Endothelial cell of umbilical vein (primary cell): ENCODE measurements at regions not wholly inside any gene's neighbourhood (a gene's known extent, or its start where the extent isn't known, plus 50 kb on each side); places are given as distances from the start of the nearest gene placed in this dataset.

Source experiments
- BruUV-seq: library from RNA; stranded (reverse); fragments of 400-500 nt; replicated peaks from 2 replicates; lab custom pipeline; 2021; lab: Mats Ljungman, UMichigan
- CTCF ChIA-PET: fragments of 300-600, 350-600 bp; sonication (Branson Sonifier 250); formaldehyde crosslinking; loops from one replicate; lab custom pipeline; 2021; ENCODE audit warnings: antibody characterized with exemption, inconsistent platforms; lab: Charles Lee
- POLR2A ChIA-PET: fragments of 300-600, 350-600 bp; sonication (Branson Sonifier 250); formaldehyde crosslinking; loops from one replicate; lab custom pipeline; 2021; ENCODE audit warnings: antibody characterized with exemption, inconsistent platforms; lab: Charles Lee
- DNase-seq: peaks from one replicate; pipeline ENCODE4 v3.0.0-alpha.2; 2011; ENCODE audit warnings: low read depth, low spot score
- FAIRE-seq: peaks from 2 replicates; lab custom pipeline; 2011; peaks lifted over from hg19 to GRCh38; lab: Jason Lieb, UNC
- H2AFZ ChIP-seq: 2 replicates; pipeline ENCODE4 v1.6.0; 2012; ENCODE audit warnings: low read depth, low read length, control low read depth, inconsistent platforms
- H3K27ac ChIP-seq: 2 replicates; pipeline ENCODE4 v1.5.1; 2011; ENCODE audit warnings: low read depth, mild to moderate bottlenecking, control low read depth, low read length, moderate library complexity; ENCODE audit not compliant: insufficient read depth
- H3K27me3 ChIP-seq, 2 experiments: 2 replicates each; pipeline versions ENCODE4 v1.6.0 to v1.6.1; 2011; ENCODE audit warnings: low read length in 2 of 2, mixed read lengths in 1 of 2; ENCODE audit not compliant: control insufficient read depth in 2 of 2, insufficient read depth in 2 of 2
- H3K36me3 ChIP-seq, 2 experiments: 2 replicates in 1 of 2; 3 replicates in 1 of 2; pipeline ENCODE4 v1.5.1; 2011; ENCODE audit warnings: low read length in 2 of 2, mild to moderate bottlenecking in 1 of 2, moderate library complexity in 1 of 2; ENCODE audit not compliant: control insufficient read depth in 2 of 2, insufficient read depth in 2 of 2; ENCODE audit errors: extremely low read depth in 1 of 2
- H3K4me1 ChIP-seq: 3 replicates; pipeline ENCODE4 v1.5.1; 2011; ENCODE audit warnings: mild to moderate bottlenecking, low read length; ENCODE audit not compliant: control insufficient read depth, insufficient read depth; ENCODE audit errors: extremely low read depth
- H3K4me2 ChIP-seq: 2 replicates; pipeline ENCODE4 v1.6.1; 2011; ENCODE audit warnings: low read length, control low read depth, mixed read lengths; ENCODE audit not compliant: insufficient read depth
- H3K4me3 ChIP-seq, 3 experiments: fragments of 200-600 bp in 1 of 3; sonication (generic), shearing (Covaris generic) in 1 of 3; replicated peaks in 1 of 3; 2 replicates each; pipeline ENCODE4 v1.5.1; 2011 to 2016; ENCODE audit warnings: control low read depth in 3 of 3, low read length in 3 of 3, mild to moderate bottlenecking in 2 of 3, inconsistent platforms in 1 of 3, low read depth in 1 of 3, moderate library complexity in 1 of 3; ENCODE audit not compliant: insufficient read depth in 1 of 3
- H3K79me2 ChIP-seq: 2 replicates; pipeline ENCODE4 v1.6.0; 2012; ENCODE audit warnings: low read length, inconsistent platforms; ENCODE audit not compliant: control insufficient read depth, insufficient read depth
- H3K9ac ChIP-seq: replicated peaks from 2 replicates; pipeline ENCODE3; 2011; ENCODE audit warnings: low read length, control low read depth; ENCODE audit not compliant: insufficient read depth; ENCODE audit errors: extremely low read depth
- H3K9me1 ChIP-seq: replicated peaks from 3 replicates; pipeline ENCODE4 v1.6.0; 2011; ENCODE audit warnings: mild to moderate bottlenecking, low read length; ENCODE audit not compliant: control insufficient read depth, insufficient read depth; ENCODE audit errors: extremely low read depth
- H3K9me3 ChIP-seq: replicated peaks from 2 replicates; pipeline ENCODE4 v1.5.1; 2012; ENCODE audit warnings: low read length, inconsistent platforms; ENCODE audit not compliant: control insufficient read depth, insufficient read depth
- H4K20me1 ChIP-seq: replicated peaks from 2 replicates; pipeline ENCODE3; 2011; ENCODE audit warnings: mild to moderate bottlenecking, low read length; ENCODE audit not compliant: control insufficient read depth, insufficient read depth; ENCODE audit errors: extremely low read depth
- EZH2 ChIP-seq: IDR thresholded peaks from 2 replicates; pipeline ENCODE4 v1.6.1; 2012; ENCODE audit warnings: borderline replicate concordance, low read depth, mild to moderate bottlenecking, moderate library complexity, low read length, inconsistent platforms; ENCODE audit not compliant: severe bottlenecking
- FOS ChIP-seq: IDR thresholded peaks from 2 replicates; pipeline ENCODE4 v1.6.1; 2011; ENCODE audit warnings: mild to moderate bottlenecking, low read length, moderate library complexity, borderline replicate concordance; ENCODE audit not compliant: insufficient read depth
- GATA2 ChIP-seq: IDR thresholded peaks from 2 replicates; pipeline ENCODE4 v1.7.0; 2011; ENCODE audit warnings: low read depth, mild to moderate bottlenecking, moderate library complexity, mixed read lengths, low read length; ENCODE audit not compliant: insufficient read length, insufficient read depth
- JUN ChIP-seq: IDR thresholded peaks from 2 replicates; pipeline ENCODE4 v1.6.1; 2011; ENCODE audit warnings: borderline replicate concordance, low read depth; ENCODE audit not compliant: insufficient read length, insufficient read depth
- MYC ChIP-seq: IDR thresholded peaks from one replicate; pipeline ENCODE4 v1.6.1; 2011; ENCODE audit warnings: mild to moderate bottlenecking, low read depth, low read length
- POLR2A ChIP-seq: IDR thresholded peaks from 2 replicates; pipeline ENCODE4 v1.6.1; 2012; ENCODE audit warnings: low read depth, mild to moderate bottlenecking, control low read depth, low read length
- POLR2AphosphoS5 ChIP-seq: IDR thresholded peaks from 2 replicates; pipeline ENCODE4 v1.6.1; 2012; ENCODE audit warnings: low read depth, mild to moderate bottlenecking, control low read depth, low read length, moderate library complexity; ENCODE audit not compliant: insufficient read depth
- dilution Hi-C: fragments of 300-500 bp; cut with MboI; formaldehyde crosslinking; loops from one replicate; pipeline ENCODE4 v1.15.0; 2019; ENCODE audit warnings: low sequenced_read_pairs; ENCODE audit not compliant: extremely low pct_ligation_motif_present
- intact Hi-C: fragments of 100-400 bp; cut with micrococcal nuclease; formaldehyde crosslinking; loops from one replicate; pipeline ENCODE4 v1.10.0; 2022
- TF ChIP-seq, protein P1 (sequence below): IDR thresholded peaks from 2 replicates; pipeline ENCODE4 v1.6.1; 2011; ENCODE audit not compliant: insufficient read depth, insufficient read length
- TF ChIP-seq, protein P2 (sequence below), 2 donors: IDR thresholded peaks; 1 replicate in 1 of 2; 2 replicates in 1 of 2; pipeline ENCODE4 v1.5.1; 2011; ENCODE audit warnings: low read length in 2 of 2, mild to moderate bottlenecking in 2 of 2, moderate library complexity in 2 of 2, control low read depth in 1 of 2, inconsistent platforms in 1 of 2, low read depth in 1 of 2; ENCODE audit not compliant: insufficient read depth in 1 of 2; ENCODE audit errors: extremely low read depth in 1 of 2

DNA sequence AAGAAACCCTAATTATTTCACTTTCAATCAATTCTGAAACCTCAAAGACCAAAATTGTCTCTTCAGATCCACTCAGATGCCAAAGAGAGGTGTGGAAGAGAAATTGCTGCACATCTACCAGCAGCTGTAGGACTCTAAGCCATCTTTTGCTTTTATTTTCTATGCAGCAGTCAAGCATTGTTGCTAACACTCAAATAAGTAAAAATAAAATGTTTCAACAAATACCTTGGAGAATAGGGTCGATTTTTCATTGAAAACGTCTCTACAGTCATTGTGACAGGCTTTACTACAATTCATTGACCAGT lies 66.4 kb upstream of the CFAP20DC start:
- CTCF ChIA-PET, result interaction anchor here (1.0 kb wide), 1 partner anchor 11 kb away, joined by 3 read pairs; no protein-coding TSS in a partner anchor
- H3K9ac ChIP-seq, result no peak overlapping the region
- no peaks in the 10 kb centered on the region for H3K9me1 ChIP-seq
- no peak overlapping the region for H3K4me2 ChIP-seq
- no peak overlapping the region for H3K27ac ChIP-seq
- H3K79me2 ChIP-seq, result no peaks in the 10 kb centered on the region
- H3K4me3 ChIP-seq, result no peak overlapping the region
- H3K27me3 ChIP-seq, result no peaks in the 10 kb centered on the region
- no peak for DNase-seq
- no peaks in the 10 kb centered on the region for H3K36me3 ChIP-seq
- no peaks in the 10 kb centered on the region for H4K20me1 ChIP-seq
- intact Hi-C loops (no loop called here), dilution Hi-C loops (no loop called here)
- no peaks in the 10 kb centered on the region for H3K4me1 ChIP-seq
- no TSS peak for BruUV-seq
- TF ChIP-seq JUN (no peak), EZH2 (no peak), POLR2AphosphoS5 (no peak), FOS (no peak), GATA2 (no peak), MYC (no peak), POLR2A (no peak)
- TF ChIP-seq, protein P1, sequence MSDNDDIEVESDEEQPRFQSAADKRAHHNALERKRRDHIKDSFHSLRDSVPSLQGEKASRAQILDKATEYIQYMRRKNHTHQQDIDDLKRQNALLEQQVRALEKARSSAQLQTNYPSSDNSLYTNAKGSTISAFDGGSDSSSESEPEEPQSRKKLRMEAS, result no peak
- TF ChIP-seq, protein P2, sequence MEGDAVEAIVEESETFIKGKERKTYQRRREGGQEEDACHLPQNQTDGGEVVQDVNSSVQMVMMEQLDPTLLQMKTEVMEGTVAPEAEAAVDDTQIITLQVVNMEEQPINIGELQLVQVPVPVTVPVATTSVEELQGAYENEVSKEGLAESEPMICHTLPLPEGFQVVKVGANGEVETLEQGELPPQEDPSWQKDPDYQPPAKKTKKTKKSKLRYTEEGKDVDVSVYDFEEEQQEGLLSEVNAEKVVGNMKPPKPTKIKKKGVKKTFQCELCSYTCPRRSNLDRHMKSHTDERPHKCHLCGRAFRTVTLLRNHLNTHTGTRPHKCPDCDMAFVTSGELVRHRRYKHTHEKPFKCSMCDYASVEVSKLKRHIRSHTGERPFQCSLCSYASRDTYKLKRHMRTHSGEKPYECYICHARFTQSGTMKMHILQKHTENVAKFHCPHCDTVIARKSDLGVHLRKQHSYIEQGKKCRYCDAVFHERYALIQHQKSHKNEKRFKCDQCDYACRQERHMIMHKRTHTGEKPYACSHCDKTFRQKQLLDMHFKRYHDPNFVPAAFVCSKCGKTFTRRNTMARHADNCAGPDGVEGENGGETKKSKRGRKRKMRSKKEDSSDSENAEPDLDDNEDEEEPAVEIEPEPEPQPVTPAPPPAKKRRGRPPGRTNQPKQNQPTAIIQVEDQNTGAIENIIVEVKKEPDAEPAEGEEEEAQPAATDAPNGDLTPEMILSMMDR (IDR thresholded peaks at IDR 0.05; ENCODE audit: extremely low read depth in 1 of 2, insufficient read depth in 1 of 2, low read depth in 1 of 2, low read length in 2 of 2), result no peak
- H3K9me3 ChIP-seq, result no peaks in the 10 kb centered on the region
- FAIRE-seq, result no peak
- H2AFZ ChIP-seq, result no peak overlapping the region
- POLR2A ChIA-PET, result no interaction called here
